Mucosa of descending colon (tissue), 3 donors: ENCODE measurements at regions not wholly inside any gene's neighbourhood (a gene's known extent, or its start where the extent isn't known, plus 50 kb on each side); places are given as distances from the start of the nearest gene placed in this dataset.
"Not testable (repeated sequence)": the region's sequence is repeated elsewhere in the genome, so short reads cannot be mapped to it uniquely, and the experiment has no call there.

Experiments
- ATAC-seq: fragments of 200-7000 bp; cut with Tn5 transposase; one replicate; pipeline ENCODE4 v1.9.1; 2020; ENCODE audit warnings: mild to moderate bottlenecking, moderate library complexity
- DNase-seq, 3 donors: peaks; one replicate each; pipeline ENCODE4 v3.0.0-alpha.2; 2020
- H3K36me3 ChIP-seq: fragments of 200-600 bp; one replicate; pipeline ENCODE4 v1.8.0; 2021; ENCODE audit warnings: low read depth, mild to moderate bottlenecking
- H3K4me1 ChIP-seq: fragments of 200-600 bp; one replicate; pipeline ENCODE4 v1.8.0; 2021; ENCODE audit warnings: low read depth, mild to moderate bottlenecking
- H3K4me3 ChIP-seq: fragments of 200-600 bp; one replicate; pipeline ENCODE4 v1.8.0; 2021; ENCODE audit warnings: mild to moderate bottlenecking
- H3K9me3 ChIP-seq: fragments of 200-600 bp; one replicate; pipeline ENCODE4 v1.8.0; 2021; ENCODE audit warnings: mild to moderate bottlenecking
- intact Hi-C, 2 donors: fragments of 100-400 bp; cut with DNase I in 1 of 2; cut with micrococcal nuclease in 1 of 2; formaldehyde crosslinking; loops; one replicate each; pipeline versions ENCODE4 v1.11.0 to v1.11.1; 2022; cut with DNase I, micrococcal nuclease
- TF ChIP-seq, protein P1 (sequence below): fragments of 200-600 bp; IDR thresholded peaks from one replicate; pipeline ENCODE4 v1.8.0; 2022; ENCODE audit warnings: antibody characterized with exemption, mild to moderate bottlenecking
- donor health status: DM: no; HTN: no; CAD: no; lungs with moderate emphysema.
- donor health status: DM: no; HTN: no; CAD: no.
- donor health status: DM: no; HTN: yes; CAD: no.

DNA sequence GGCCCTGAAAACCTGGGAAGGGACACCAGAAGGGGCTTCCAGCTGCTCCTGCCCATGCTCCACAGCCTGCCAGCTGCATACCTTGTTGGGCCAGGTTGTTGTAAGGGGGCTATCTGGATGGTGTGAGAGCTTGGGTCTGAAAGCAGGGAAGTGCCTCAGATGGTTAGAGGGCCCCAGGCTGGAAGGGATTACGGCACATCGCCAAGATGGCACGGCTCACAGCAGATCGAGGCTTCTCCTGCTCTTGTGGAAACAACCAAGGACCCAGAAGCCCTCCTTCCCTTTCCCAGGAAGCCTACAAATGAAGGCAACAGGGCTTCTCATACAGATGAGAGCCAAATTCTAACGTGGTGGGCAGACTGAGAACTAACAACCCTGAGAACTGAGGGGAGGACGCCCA lies 121.7 kb upstream of the ADCY2 start:
- Histone ChIP-seq H3K4me1 (no peaks in the 10 kb centered on the region), H3K9me3 (no peaks in the 10 kb centered on the region), H3K36me3 (no peaks in the 10 kb centered on the region), H3K4me3 (no peak overlapping the region)
- no peak for DNase-seq
- no peak for ATAC-seq
- TF ChIP-seq, protein P1, sequence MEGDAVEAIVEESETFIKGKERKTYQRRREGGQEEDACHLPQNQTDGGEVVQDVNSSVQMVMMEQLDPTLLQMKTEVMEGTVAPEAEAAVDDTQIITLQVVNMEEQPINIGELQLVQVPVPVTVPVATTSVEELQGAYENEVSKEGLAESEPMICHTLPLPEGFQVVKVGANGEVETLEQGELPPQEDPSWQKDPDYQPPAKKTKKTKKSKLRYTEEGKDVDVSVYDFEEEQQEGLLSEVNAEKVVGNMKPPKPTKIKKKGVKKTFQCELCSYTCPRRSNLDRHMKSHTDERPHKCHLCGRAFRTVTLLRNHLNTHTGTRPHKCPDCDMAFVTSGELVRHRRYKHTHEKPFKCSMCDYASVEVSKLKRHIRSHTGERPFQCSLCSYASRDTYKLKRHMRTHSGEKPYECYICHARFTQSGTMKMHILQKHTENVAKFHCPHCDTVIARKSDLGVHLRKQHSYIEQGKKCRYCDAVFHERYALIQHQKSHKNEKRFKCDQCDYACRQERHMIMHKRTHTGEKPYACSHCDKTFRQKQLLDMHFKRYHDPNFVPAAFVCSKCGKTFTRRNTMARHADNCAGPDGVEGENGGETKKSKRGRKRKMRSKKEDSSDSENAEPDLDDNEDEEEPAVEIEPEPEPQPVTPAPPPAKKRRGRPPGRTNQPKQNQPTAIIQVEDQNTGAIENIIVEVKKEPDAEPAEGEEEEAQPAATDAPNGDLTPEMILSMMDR: no peak
- intact Hi-C loops: no loop called here

DNA sequence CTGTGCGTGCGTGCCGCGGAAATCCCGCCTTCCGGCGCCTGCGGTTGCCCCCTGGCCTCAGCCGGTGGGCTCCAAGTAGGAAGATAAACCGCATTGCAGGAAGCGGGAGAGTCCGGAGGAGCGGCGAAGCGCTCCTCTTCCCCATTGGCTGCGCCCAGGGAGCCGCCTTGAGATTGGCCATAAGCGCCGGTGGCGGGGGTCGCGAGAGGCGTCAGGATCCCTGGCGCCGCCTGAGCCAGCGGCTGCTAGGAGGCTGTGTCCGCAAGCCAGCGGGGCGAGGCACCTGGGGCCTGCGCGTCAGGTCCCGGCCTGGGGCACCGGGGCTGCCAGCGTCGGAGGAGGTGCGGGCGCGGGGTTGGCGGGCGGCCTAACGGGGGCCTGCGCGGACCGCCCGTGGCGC lies 106.3 kb upstream of the ADCY2 start:
- H3K4me3 ChIP-seq, intact Hi-C loops, H3K4me1 ChIP-seq, ATAC-seq, H3K9me3 ChIP-seq, H3K36me3 ChIP-seq, DNase-seq: not testable (repeated sequence)

DNA sequence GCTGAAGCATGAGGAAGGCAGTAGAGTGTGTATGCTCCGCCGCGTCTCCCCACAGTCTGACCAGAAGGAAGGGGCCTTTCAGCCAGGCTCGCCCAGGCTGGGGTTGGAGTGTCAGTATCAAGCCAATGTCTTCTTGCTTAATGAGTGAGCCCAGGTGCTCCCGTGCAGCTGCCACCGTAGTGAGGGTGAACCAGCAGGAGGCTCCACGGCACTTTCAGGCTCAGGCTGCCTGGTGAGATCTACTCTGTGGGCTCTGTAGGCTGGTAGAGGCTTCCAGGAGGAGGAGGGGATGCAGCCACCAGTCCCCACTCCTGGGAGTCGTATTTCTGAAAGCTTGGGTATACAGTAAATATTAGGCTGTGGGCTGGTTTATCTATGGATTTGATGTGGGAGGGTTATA lies 98.1 kb upstream of the ADCY2 start:
- H3K9me3 ChIP-seq, H3K36me3 ChIP-seq, intact Hi-C loops, H3K4me1 ChIP-seq, ATAC-seq, H3K4me3 ChIP-seq, DNase-seq: not testable (repeated sequence)

DNA sequence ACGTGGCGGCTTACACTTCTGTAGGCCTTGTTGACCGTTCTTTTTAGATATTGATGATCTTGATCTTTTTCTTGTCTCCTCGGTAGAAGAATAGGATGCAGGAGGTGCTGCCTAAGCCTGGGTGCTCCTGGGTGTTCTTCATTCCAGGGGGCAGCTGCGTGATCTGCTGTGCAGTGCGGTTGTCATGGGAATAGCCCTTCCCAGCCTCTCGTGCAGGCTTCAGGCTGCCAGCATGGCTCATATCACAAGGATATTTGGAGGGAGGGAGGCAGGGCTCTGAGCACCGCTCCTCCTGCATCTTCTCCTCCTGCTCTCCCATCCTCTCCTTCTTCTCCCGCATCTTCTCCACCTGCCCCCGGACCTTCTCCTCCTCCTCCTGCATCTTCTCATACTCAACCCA lies 96.2 kb upstream of the ADCY2 start:
- H3K9me3 ChIP-seq, DNase-seq, H3K36me3 ChIP-seq, intact Hi-C loops, H3K4me1 ChIP-seq, H3K4me3 ChIP-seq, ATAC-seq: not testable (repeated sequence)

DNA sequence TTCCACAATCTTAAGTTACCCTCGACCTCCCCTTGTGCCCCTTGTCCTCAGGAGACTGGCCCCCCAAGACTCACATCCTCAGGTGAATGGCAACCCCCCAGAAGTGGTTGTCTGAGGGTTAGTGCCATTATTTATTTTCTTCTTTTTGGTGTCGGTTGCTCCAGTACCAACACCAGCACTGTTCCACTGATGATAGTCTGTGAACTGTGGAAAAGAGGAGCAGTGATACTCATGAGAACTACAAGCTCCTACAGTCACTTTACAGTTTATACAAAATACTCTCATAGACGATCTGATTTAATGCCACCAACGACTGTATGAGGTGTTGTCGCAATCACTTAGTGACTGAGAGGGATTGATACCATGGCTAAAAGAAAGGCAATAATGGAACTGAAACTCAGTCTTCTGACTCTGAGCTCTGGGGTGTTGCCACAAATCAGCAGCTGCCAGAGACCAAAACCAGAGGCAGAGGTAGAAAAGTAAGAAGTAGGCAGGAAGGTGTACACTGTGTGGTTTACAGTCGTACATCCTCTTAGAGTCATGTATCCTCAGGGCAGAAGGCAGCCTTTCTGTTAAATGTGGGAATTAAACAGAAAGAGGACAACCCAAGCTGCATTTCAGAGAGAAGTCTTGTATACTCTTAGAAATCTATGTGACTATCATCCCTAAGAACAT lies 90.8 kb upstream of the ADCY2 start:
- H3K4me1 ChIP-seq, H3K36me3 ChIP-seq, H3K4me3 ChIP-seq, DNase-seq, intact Hi-C loops, H3K9me3 ChIP-seq, ATAC-seq: not testable (repeated sequence)

DNA sequence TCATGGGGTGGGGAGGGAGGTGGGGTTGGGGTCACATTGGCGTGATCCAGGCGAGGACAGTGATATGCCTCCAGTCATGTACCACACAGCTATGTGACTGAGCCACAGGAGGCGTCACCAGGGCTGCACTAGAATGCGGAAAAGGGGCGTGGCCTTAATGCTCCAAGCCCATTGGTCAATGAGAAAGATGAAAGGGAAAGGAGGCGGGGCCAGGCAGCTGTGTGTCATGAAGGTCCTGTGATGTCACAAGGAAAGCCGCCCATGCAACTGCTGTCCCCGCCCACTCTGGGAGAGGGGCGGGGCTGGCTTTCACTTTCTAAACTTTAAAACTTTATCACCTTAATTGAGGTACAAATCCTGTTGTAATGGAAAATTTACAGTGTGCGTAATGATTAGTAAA lies 89.4 kb upstream of the ADCY2 start:
- H3K4me1 ChIP-seq, H3K36me3 ChIP-seq, intact Hi-C loops, H3K9me3 ChIP-seq, H3K4me3 ChIP-seq: not testable (repeated sequence)
- ATAC-seq (peak; percentile 65), DNase-seq (peak in 1 of 3 donors; percentile 14)

DNA sequence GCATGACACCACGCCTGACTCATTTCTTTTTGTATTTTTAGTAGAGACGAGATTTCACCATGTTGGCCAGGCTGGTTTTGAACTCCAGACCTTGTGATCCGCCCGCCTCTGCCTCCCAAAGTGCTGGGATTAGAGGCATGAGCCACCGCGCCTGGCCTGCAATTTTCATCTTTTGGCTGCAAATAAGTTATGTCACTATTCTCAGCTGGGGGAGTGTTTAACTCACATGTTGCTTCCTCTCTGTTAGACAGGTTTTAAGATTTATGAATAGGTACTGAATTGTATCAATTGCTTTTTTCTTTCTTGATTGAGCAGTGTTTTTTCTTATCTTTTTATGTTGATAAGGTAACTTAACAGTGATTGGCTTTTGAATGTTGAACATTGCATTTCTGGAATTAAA lies 88.2 kb upstream of the ADCY2 start:
- intact Hi-C loops, H3K9me3 ChIP-seq, H3K36me3 ChIP-seq, H3K4me1 ChIP-seq, DNase-seq, H3K4me3 ChIP-seq, ATAC-seq: not testable (repeated sequence)

DNA sequence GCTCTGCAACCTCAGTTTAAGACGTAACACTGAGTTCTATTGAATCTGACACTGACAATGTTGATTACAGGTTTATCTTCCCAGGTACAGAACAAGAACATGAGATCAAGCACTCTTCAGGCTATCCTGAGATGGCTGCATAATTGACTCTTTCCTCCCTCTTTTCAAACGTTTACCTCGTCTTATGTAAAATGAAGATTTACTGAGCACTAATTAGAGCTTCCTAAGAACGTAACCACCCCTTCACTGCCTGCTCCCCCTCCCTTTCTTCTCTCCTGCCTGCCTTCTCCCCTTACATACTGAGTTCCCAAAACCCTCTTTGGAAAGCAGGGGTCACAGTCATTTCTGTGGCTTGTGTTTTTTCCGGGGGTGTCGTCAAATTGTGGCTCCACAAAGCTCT lies 86.2 kb upstream of the ADCY2 start:
- H3K4me3 ChIP-seq, DNase-seq, H3K4me1 ChIP-seq, H3K9me3 ChIP-seq, intact Hi-C loops, H3K36me3 ChIP-seq, ATAC-seq: not testable (repeated sequence)

DNA sequence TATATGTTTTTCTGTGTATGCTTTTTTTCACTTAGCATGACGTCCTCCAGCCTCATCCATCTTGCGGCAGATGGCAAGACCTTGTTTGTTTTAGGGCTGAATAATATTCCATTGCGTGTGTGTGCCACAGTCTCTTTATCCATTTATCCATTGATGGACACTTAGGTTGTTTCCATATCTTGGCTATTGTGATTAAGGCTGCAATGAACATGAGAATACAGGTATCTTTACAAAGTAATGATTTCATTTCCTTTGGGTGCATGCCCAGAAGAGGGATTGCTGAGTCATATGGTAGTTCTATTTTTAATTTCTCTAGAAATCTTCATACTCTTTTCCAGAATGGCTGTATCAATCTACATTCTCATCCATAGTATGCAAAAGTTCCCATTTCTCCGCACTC lies 85.3 kb upstream of the ADCY2 start:
- H3K36me3 ChIP-seq, DNase-seq, ATAC-seq, H3K4me1 ChIP-seq, intact Hi-C loops, H3K4me3 ChIP-seq, H3K9me3 ChIP-seq: not testable (repeated sequence)

DNA sequence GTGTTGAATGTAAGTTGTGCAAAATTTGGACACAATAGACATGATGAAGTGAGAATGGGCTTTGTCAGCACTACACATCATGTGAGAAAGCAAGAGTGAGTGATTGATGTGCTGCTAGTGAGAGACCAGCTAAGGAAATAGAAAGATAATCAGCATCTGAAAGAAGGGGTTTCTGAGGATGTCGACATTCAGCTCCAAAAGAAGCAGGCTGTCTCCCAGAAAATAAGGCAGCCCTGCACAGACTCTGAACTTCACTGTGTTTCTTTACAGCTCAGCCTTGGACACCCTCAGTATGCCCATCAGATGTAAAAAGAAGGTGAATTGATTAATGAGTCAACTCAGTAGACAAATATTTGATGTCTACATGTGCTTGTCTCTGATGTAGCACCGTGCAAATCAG lies 80.8 kb upstream of the ADCY2 start:
- ATAC-seq: no peak
- Histone ChIP-seq H3K4me1 (no peaks in the 10 kb centered on the region), H3K36me3 (no peaks in the 10 kb centered on the region), H3K4me3 (no peak overlapping the region), H3K9me3 (no peaks in the 10 kb centered on the region)
- TF ChIP-seq, protein P1: no peak
- intact Hi-C loops: no loop called here
- no peak for DNase-seq
